Activated T-helper 9 cell treated with anti-CD3 and anti-CD28 coated beads, Interleukin-2, amount 50 U/mL, for 16 hours (primary cell): ENCODE measurements at regions not wholly inside any gene's neighbourhood (a gene's known extent, or its start where the extent isn't known, plus 50 kb on each side); places are given as distances from the start of the nearest gene placed in this dataset.

Experiments used
- DNase-seq: peaks from one replicate; pipeline ENCODE4 v3.0.0-alpha.2; 2020; ENCODE audit warnings: low read depth

- no peak for DNase-seq
These were observed 1320.5 kb downstream of the AACS start for GRCh38 chr12:126385785-126386184.

GRCh38 chr12:126389220-126389841 lies 1324.1 kb downstream of the AACS start:
- no peak for DNase-seq

- no peak for DNase-seq
These were observed 1324.7 kb downstream of the AACS start for GRCh38 chr12:126389961-126390360.

- DNase-seq = no peak
These were observed 1325.8 kb downstream of the AACS start for GRCh38 chr12:126390969-126391566.

GRCh38 chr12:126396536-126396935 lies 1331.3 kb downstream of the AACS start:
- DNase-seq = no peak

- no peak for DNase-seq
These were observed 1331.9 kb downstream of the AACS start for GRCh38 chr12:126397071-126397581.

- DNase-seq = no peak
These were observed 1332.4 kb downstream of the AACS start for GRCh38 chr12:126397660-126398059.

GRCh38 chr12:126400831-126401230 lies 1335.6 kb downstream of the AACS start:
- no peak for DNase-seq

- no peak for DNase-seq
These were observed 1339.2 kb downstream of the AACS start for GRCh38 chr12:126404293-126404881.

- DNase-seq = no peak
These were observed 1353.2 kb downstream of the AACS start for GRCh38 chr12:126418400-126418799.

GRCh38 chr12:126419131-126419530 lies 1353.9 kb downstream of the AACS start:
- no peak for DNase-seq

- no peak for DNase-seq
These were observed 1359.5 kb downstream of the AACS start for GRCh38 chr12:126424696-126425095.

- DNase-seq = no peak
These were observed 1360.0 kb downstream of the AACS start for GRCh38 chr12:126425264-126425663.

GRCh38 chr12:126428769-126429168 lies 1363.5 kb downstream of the AACS start:
- DNase-seq = no peak

GRCh38 chr12:126430921-126431320 lies 1365.7 kb downstream of the AACS start:
- no peak for DNase-seq

- no peak for DNase-seq
These were observed 1366.5 kb downstream of the AACS start for GRCh38 chr12:126431767-126432166.

GRCh38 chr12:126432780-126433179 lies 1367.5 kb downstream of the AACS start:
- DNase-seq = no peak

- no peak for DNase-seq
These were observed 1369.3 kb downstream of the AACS start for GRCh38 chr12:126434412-126434985.

- no peak for DNase-seq
These were observed 1370.8 kb downstream of the AACS start for GRCh38 chr12:126436041-126436440.

GRCh38 chr12:126437934-126438333 lies 1372.7 kb downstream of the AACS start:
- no peak for DNase-seq

GRCh38 chr12:126443977-126444376 lies 1378.7 kb downstream of the AACS start:
- no peak for DNase-seq

GRCh38 chr12:126447346-126447745 lies 1382.1 kb downstream of the AACS start:
- DNase-seq = no peak

GRCh38 chr12:126451809-126452208 lies 1386.6 kb downstream of the AACS start:
- no peak for DNase-seq
